ENCODE measurements at regions not wholly inside any gene's neighbourhood (a gene's known extent, or its start where the extent isn't known, plus 50 kb on each side); places are given as distances from the start of the nearest gene placed in this dataset.
"Not testable (repeated sequence)": the region's sequence is repeated elsewhere in the genome, so short reads cannot be mapped to it uniquely, and the experiment has no call there.

- intact Hi-C loops (cut with micrococcal nuclease): no loop called here
These were observed 217.2 kb downstream of the SHCBP1 start for GRCh38 chr16:46404028-46404427.

DNA sequence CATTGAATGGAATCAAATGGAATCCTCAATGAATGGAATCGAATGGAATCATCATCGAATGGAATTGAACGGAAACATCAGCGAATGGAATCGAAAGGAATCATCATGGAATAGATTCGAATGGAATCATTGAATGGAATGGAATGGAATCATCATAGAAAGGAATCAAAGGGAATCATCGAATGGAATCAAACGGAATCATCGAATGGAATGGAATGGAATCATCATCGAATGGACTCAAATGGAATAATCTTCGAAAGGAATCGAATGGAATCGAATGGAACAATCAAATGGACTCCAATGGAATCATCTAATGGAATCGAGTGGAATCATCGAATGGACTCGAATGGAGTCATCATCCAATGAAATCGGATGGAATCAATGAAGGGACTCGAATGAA is 222.6 kb downstream of the SHCBP1 start:
- H3K4me2 ChIP-seq (ENCODE audit: insufficient read depth, low read length); H3K4me3 ChIP-seq (replicated peaks in 1 of 3; ENCODE audit: insufficient read depth in 1 of 3, low read depth in 1 of 3, low read length in 3 of 3); H3K27me3 ChIP-seq (ENCODE audit: control insufficient read depth in 2 of 2, insufficient read depth in 2 of 2, low read length in 2 of 2); FAIRE-seq; H3K27ac ChIP-seq (ENCODE audit: insufficient read depth, low read depth, low read length); H3K9me1 ChIP-seq (replicated peaks; ENCODE audit: control insufficient read depth, extremely low read depth, insufficient read depth, low read length); H3K79me2 ChIP-seq (ENCODE audit: control insufficient read depth, insufficient read depth, low read length); H4K20me1 ChIP-seq (replicated peaks; ENCODE audit: control insufficient read depth, extremely low read depth, insufficient read depth, low read length); H3K36me3 ChIP-seq (ENCODE audit: control insufficient read depth in 2 of 2, extremely low read depth in 1 of 2, insufficient read depth in 2 of 2, low read length in 2 of 2); dilution Hi-C loops (cut with MboI; ENCODE audit: extremely low pct_ligation_motif_present, low sequenced_read_pairs); intact Hi-C loops (cut with micrococcal nuclease); H3K9ac ChIP-seq (replicated peaks; ENCODE audit: extremely low read depth, insufficient read depth, low read length); CTCF ChIA-PET; DNase-seq (ENCODE audit: low read depth, low spot score); POLR2A ChIA-PET; H3K4me1 ChIP-seq (ENCODE audit: control insufficient read depth, extremely low read depth, insufficient read depth, low read length); H3K9me3 ChIP-seq (replicated peaks; ENCODE audit: control insufficient read depth, insufficient read depth, low read length); H2AFZ ChIP-seq (ENCODE audit: low read depth, low read length); BruUV-seq (replicated peaks): not testable (repeated sequence)

More at GRCh38 chr16:46404028-46404427, 217.2 kb downstream of the SHCBP1 start:
- no peak overlapping the region for H3K27ac ChIP-seq (ENCODE audit: insufficient read depth, low read depth, low read length)
- TF ChIP-seq POLR2A (IDR thresholded peaks at IDR 0.05; ENCODE audit: low read depth, low read length) (no peak), JUN (IDR thresholded peaks at IDR 0.05; ENCODE audit: borderline replicate concordance, insufficient read depth, insufficient read length, low read depth) (no peak), POLR2AphosphoS5 (IDR thresholded peaks at IDR 0.05; ENCODE audit: insufficient read depth, low read depth, low read length) (no peak)
- no peaks in the 10 kb centered on the region for H3K79me2 ChIP-seq (ENCODE audit: control insufficient read depth, insufficient read depth, low read length)
- H3K9ac ChIP-seq (replicated peaks; ENCODE audit: extremely low read depth, insufficient read depth, low read length): no peak overlapping the region
- H3K36me3 ChIP-seq (ENCODE audit: control insufficient read depth in 2 of 2, extremely low read depth in 1 of 2, insufficient read depth in 2 of 2, low read length in 2 of 2): no peaks in the 10 kb centered on the region
- peaks cover 8% of the 10 kb centered on the region for H3K9me3 ChIP-seq (replicated peaks; ENCODE audit: control insufficient read depth, insufficient read depth, low read length)
- H3K4me1 ChIP-seq (ENCODE audit: control insufficient read depth, extremely low read depth, insufficient read depth, low read length): no peaks in the 10 kb centered on the region
- DNase-seq (ENCODE audit: low read depth, low spot score): no peak
- H3K27me3 ChIP-seq (ENCODE audit: control insufficient read depth in 2 of 2, insufficient read depth in 2 of 2, low read length in 2 of 2): no peaks in the 10 kb centered on the region
- H2AFZ ChIP-seq (ENCODE audit: low read depth, low read length): no peak overlapping the region
- no TSS peak for BruUV-seq (replicated peaks)
- no peak overlapping the region for H3K4me2 ChIP-seq (ENCODE audit: insufficient read depth, low read length)
- no peak for FAIRE-seq
- no peak overlapping the region for H3K4me3 ChIP-seq (replicated peaks in 1 of 3; ENCODE audit: insufficient read depth in 1 of 3, low read depth in 1 of 3, low read length in 3 of 3)
- no peaks in the 10 kb centered on the region for H3K9me1 ChIP-seq (replicated peaks; ENCODE audit: control insufficient read depth, extremely low read depth, insufficient read depth, low read length)
- no peaks in the 10 kb centered on the region for H4K20me1 ChIP-seq (replicated peaks; ENCODE audit: control insufficient read depth, extremely low read depth, insufficient read depth, low read length)
- dilution Hi-C loops (cut with MboI; ENCODE audit: extremely low pct_ligation_motif_present, low sequenced_read_pairs): no loop called here
- POLR2A ChIA-PET: no interaction called here
- CTCF ChIA-PET: no interaction called here

- H3K9me1 ChIP-seq (replicated peaks; ENCODE audit: control insufficient read depth, extremely low read depth, insufficient read depth, low read length); dilution Hi-C loops (cut with MboI; ENCODE audit: extremely low pct_ligation_motif_present, low sequenced_read_pairs); H3K4me1 ChIP-seq (ENCODE audit: control insufficient read depth, extremely low read depth, insufficient read depth, low read length); H3K27ac ChIP-seq (ENCODE audit: insufficient read depth, low read depth, low read length); BruUV-seq (replicated peaks); H4K20me1 ChIP-seq (replicated peaks; ENCODE audit: control insufficient read depth, extremely low read depth, insufficient read depth, low read length); FAIRE-seq; intact Hi-C loops (cut with micrococcal nuclease); POLR2A ChIA-PET; H3K4me3 ChIP-seq (replicated peaks in 1 of 3; ENCODE audit: insufficient read depth in 1 of 3, low read depth in 1 of 3, low read length in 3 of 3); H3K79me2 ChIP-seq (ENCODE audit: control insufficient read depth, insufficient read depth, low read length); H3K9me3 ChIP-seq (replicated peaks; ENCODE audit: control insufficient read depth, insufficient read depth, low read length); H2AFZ ChIP-seq (ENCODE audit: low read depth, low read length); CTCF ChIA-PET; H3K9ac ChIP-seq (replicated peaks; ENCODE audit: extremely low read depth, insufficient read depth, low read length); H3K36me3 ChIP-seq (ENCODE audit: control insufficient read depth in 2 of 2, extremely low read depth in 1 of 2, insufficient read depth in 2 of 2, low read length in 2 of 2); H3K27me3 ChIP-seq (ENCODE audit: control insufficient read depth in 2 of 2, insufficient read depth in 2 of 2, low read length in 2 of 2); H3K4me2 ChIP-seq (ENCODE audit: insufficient read depth, low read length): not testable (repeated sequence)
- DNase-seq (ENCODE audit: low read depth, low spot score): peak; percentile 48
These were observed 224.3 kb downstream of the SHCBP1 start for GRCh38 chr16:46396883-46397270.

DNA sequence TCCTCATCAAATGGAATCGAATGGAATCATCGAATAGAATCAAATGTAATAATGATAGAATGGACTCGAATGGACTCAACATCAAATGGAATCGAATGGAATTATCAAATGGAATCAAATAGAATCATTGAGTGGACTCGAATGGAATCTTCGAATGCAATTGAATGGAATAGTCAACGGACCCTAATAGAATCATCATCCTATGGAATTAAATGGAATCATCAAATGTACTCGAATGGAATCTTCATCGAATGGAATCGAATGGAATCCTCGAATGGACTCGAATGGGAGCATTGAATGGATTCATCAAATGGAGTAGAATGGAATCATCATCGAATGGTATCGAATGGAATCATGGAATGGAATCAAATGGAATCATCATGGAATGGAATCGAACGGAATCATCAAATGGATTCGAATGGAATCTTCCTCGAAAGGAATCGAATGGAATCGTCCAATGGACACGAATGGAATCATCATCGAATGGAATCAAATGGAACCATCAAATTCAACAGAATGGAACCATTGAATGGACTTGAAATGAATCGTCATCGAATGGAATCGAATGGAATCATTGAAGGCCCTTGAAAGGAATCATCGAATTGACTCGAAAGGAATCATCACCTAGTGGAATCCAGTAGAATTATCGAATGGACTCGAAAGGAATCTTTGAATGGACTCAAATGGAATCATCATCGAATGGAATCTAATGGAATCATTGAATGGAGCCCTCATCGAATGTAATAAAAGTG is 224.9 kb downstream of the SHCBP1 start:
- H3K9me1 ChIP-seq (replicated peaks; ENCODE audit: control insufficient read depth, extremely low read depth, insufficient read depth, low read length); H3K9me3 ChIP-seq (replicated peaks; ENCODE audit: control insufficient read depth, insufficient read depth, low read length); H3K4me3 ChIP-seq (replicated peaks in 1 of 3; ENCODE audit: insufficient read depth in 1 of 3, low read depth in 1 of 3, low read length in 3 of 3); H4K20me1 ChIP-seq (replicated peaks; ENCODE audit: control insufficient read depth, extremely low read depth, insufficient read depth, low read length); H3K36me3 ChIP-seq (ENCODE audit: control insufficient read depth in 2 of 2, extremely low read depth in 1 of 2, insufficient read depth in 2 of 2, low read length in 2 of 2); H3K4me2 ChIP-seq (ENCODE audit: insufficient read depth, low read length); BruUV-seq (replicated peaks); H3K79me2 ChIP-seq (ENCODE audit: control insufficient read depth, insufficient read depth, low read length); H2AFZ ChIP-seq (ENCODE audit: low read depth, low read length); H3K27ac ChIP-seq (ENCODE audit: insufficient read depth, low read depth, low read length); intact Hi-C loops (cut with micrococcal nuclease); H3K9ac ChIP-seq (replicated peaks; ENCODE audit: extremely low read depth, insufficient read depth, low read length); dilution Hi-C loops (cut with MboI; ENCODE audit: extremely low pct_ligation_motif_present, low sequenced_read_pairs); H3K27me3 ChIP-seq (ENCODE audit: control insufficient read depth in 2 of 2, insufficient read depth in 2 of 2, low read length in 2 of 2); CTCF ChIA-PET; FAIRE-seq; H3K4me1 ChIP-seq (ENCODE audit: control insufficient read depth, extremely low read depth, insufficient read depth, low read length); POLR2A ChIA-PET: not testable (repeated sequence)
- DNase-seq (ENCODE audit: low read depth, low spot score): peak; percentile 50
